CD4-positive, alpha-beta memory T cell (primary cell): ENCODE measurements at regions not wholly inside any gene's neighbourhood (a gene's known extent, or its start where the extent isn't known, plus 50 kb on each side); places are given as distances from the start of the nearest gene placed in this dataset.

Experiments used
- CTCF ChIA-PET: fragments of 350-600 bp; sonication (Branson Sonifier 250); formaldehyde crosslinking; loops from one replicate; lab custom pipeline; 2021; ENCODE audit warnings: inconsistent platforms; ENCODE audit not compliant: partially characterized antibody; lab: Charles Lee
- POLR2A ChIA-PET: fragments of 350-600 bp; sonication (Branson Sonifier 250); formaldehyde crosslinking; loops from one replicate; lab custom pipeline; 2021; ENCODE audit not compliant: partially characterized antibody; lab: Charles Lee
- DNase-seq, 5 donors: peaks; one replicate each; pipeline versions ENCODE4 v3.0.0 to v3.0.0-alpha.2; 2020 to 2022; ENCODE audit warnings: mixed read lengths in 1 of 5
- H3K27ac ChIP-seq: one replicate; pipeline ENCODE4 v1.7.0; 2013; ENCODE audit warnings: low read depth, low read length
- H3K27me3 ChIP-seq: 2 replicates; pipeline ENCODE4 v1.7.0; 2013; ENCODE audit warnings: mild to moderate bottlenecking, low read length, moderate library complexity; ENCODE audit not compliant: insufficient read depth
- H3K36me3 ChIP-seq: 2 replicates; pipeline ENCODE4 v1.7.0; 2013; ENCODE audit warnings: mild to moderate bottlenecking, low read length, moderate library complexity; ENCODE audit not compliant: insufficient read depth
- H3K4me1 ChIP-seq: 2 replicates; pipeline ENCODE4 v1.7.0; 2013; ENCODE audit warnings: mild to moderate bottlenecking, low read length, moderate library complexity; ENCODE audit not compliant: insufficient read depth
- H3K4me3 ChIP-seq, 2 donors: one replicate each; pipeline ENCODE4 v1.7.0; 2013; ENCODE audit warnings: low read length in 2 of 2, mild to moderate bottlenecking in 1 of 2
- H3K9me3 ChIP-seq, 2 donors: one replicate each; pipeline ENCODE4 v1.7.0; 2013; ENCODE audit warnings: low read length in 2 of 2, control low read depth in 1 of 2; ENCODE audit not compliant: control insufficient read depth in 1 of 2
- H3K27ac Mint-ChIP-seq, 7 donors: one replicate each; pipeline ENCODE4 v1.8.0; 2020 to 2021; ENCODE audit warnings: mixed read lengths in 7 of 7, mild to moderate bottlenecking in 6 of 7, inconsistent platforms in 3 of 7, moderate library complexity in 3 of 7
- H3K27me3 Mint-ChIP-seq, 2 donors: one replicate each; pipeline ENCODE4 v1.8.0; 2020 to 2021; ENCODE audit warnings: mixed read lengths in 2 of 2
- H3K36me3 Mint-ChIP-seq, 2 donors: one replicate each; pipeline ENCODE4 v1.8.0; 2020 to 2021; ENCODE audit warnings: mixed read lengths in 2 of 2, inconsistent platforms in 1 of 2, mild to moderate bottlenecking in 1 of 2
- H3K4me1 Mint-ChIP-seq, 4 donors: one replicate each; pipeline ENCODE4 v1.8.0; 2020 to 2021; ENCODE audit warnings: mixed read lengths in 4 of 4, mild to moderate bottlenecking in 1 of 4
- H3K4me3 Mint-ChIP-seq, 8 donors: one replicate each; pipeline ENCODE4 v1.8.0; 2020 to 2021; ENCODE audit warnings: mixed read lengths in 8 of 8, mild to moderate bottlenecking in 7 of 8, moderate library complexity in 6 of 8, inconsistent platforms in 3 of 8
- H3K9me3 Mint-ChIP-seq, 8 donors: one replicate each; pipeline ENCODE4 v1.8.0; 2020 to 2021; ENCODE audit warnings: mixed read lengths in 8 of 8, mild to moderate bottlenecking in 5 of 8, inconsistent platforms in 3 of 8, moderate library complexity in 1 of 8
- intact Hi-C: fragments of 100-400 bp; cut with micrococcal nuclease; formaldehyde crosslinking; loops from one replicate; pipeline ENCODE4 v1.15.1; 2023

- Histone ChIP-seq H3K4me1 (peaks cover 9% of the 10 kb centered on the region), H3K27me3 (no peaks in the 10 kb centered on the region), H3K9me3 (no peaks in the 10 kb centered on the region), H3K27ac (no peak overlapping the region), H3K4me3 (no peak overlapping the region), H3K36me3 (no peaks in the 10 kb centered on the region)
- no peak for DNase-seq
- Mint-ChIP-seq H3K4me1 (peaks cover 5 to 13% (median 8%) of the 10 kb centered on the region in 4 donors), H3K27ac (no peak overlapping the region), H3K9me3 (no peaks in the 10 kb centered on the region), H3K36me3 (no peaks in the 10 kb centered on the region), H3K27me3 (peaks cover 0 to 2% of the 10 kb centered on the region in 2 donors), H3K4me3 (no peak overlapping the region)
- ChIA-PET POLR2A (no interaction called here), CTCF (interaction anchor here (2.6 kb wide), 1 partner anchor 30 kb away, joined by 11 read pairs; no protein-coding TSS in a partner anchor)
- intact Hi-C loops: no loop called here
Observed at GRCh38 chr1:5479876-5480646, 512.2 kb downstream of the NPHP4 start.

- ChIA-PET CTCF (no interaction called here), POLR2A (no interaction called here)
- Mint-ChIP-seq H3K4me1 (peaks cover 5 to 13% (median 8%) of the 10 kb centered on the region in 4 donors), H3K36me3 (no peaks in the 10 kb centered on the region), H3K4me3 (no peak overlapping the region), H3K27ac (peak overlapping the region in 1 of 7 donors; percentile 53), H3K27me3 (peaks cover 0 to 2% of the 10 kb centered on the region in 2 donors), H3K9me3 (no peaks in the 10 kb centered on the region)
- no peak overlapping the region for H3K4me3 ChIP-seq
- H3K27me3 ChIP-seq: no peaks in the 10 kb centered on the region
- peaks cover 9% of the 10 kb centered on the region for H3K4me1 ChIP-seq
- no peak for DNase-seq
- H3K36me3 ChIP-seq: no peaks in the 10 kb centered on the region
- H3K9me3 ChIP-seq: no peaks in the 10 kb centered on the region
- no peak overlapping the region for H3K27ac ChIP-seq
- intact Hi-C loops: no loop called here
Observed at GRCh38 chr1:5478961-5479360, 513.3 kb downstream of the NPHP4 start.

DNA sequence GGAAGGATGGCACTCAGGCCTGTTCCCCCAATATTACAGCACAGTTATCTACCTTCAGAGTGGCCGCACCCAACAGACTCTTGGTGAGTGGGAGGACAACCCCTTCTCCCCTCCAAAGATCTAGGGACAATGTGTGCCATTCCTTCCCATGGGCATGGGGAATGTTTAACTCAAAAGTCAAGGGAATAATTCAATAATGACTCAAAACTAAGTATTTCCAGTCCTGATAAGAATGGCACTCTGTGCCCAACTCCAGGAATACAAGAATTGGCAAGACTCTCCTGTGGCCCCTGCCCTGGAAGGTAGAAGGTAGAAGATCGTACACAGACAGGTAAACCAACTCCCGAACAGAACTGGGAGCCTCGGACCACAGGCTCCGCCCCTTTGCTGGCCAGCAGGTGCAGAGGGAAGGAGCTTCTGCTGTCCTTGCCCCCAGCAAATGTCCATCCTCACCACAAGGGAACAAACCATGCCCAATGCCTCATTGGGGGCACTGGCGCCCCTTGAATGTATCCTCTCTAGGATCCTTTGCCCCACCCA, 514.0 kb downstream of the NPHP4 start:
- intact Hi-C loops: no loop called here
- peaks cover 9% of the 10 kb centered on the region for H3K4me1 ChIP-seq
- no peaks in the 10 kb centered on the region for H3K9me3 ChIP-seq
- H3K36me3 Mint-ChIP-seq: no peaks in the 10 kb centered on the region
- H3K9me3 Mint-ChIP-seq: no peaks in the 10 kb centered on the region
- DNase-seq: no peak
- H3K4me1 Mint-ChIP-seq: peaks cover 5 to 13% (median 8%) of the 10 kb centered on the region in 4 donors
- H3K36me3 ChIP-seq: no peaks in the 10 kb centered on the region
- H3K27ac Mint-ChIP-seq: no peak overlapping the region
- ChIA-PET POLR2A (no interaction called here), CTCF (no interaction called here)
- H3K4me3 ChIP-seq: no peak overlapping the region
- H3K4me3 Mint-ChIP-seq: no peak overlapping the region
- no peaks in the 10 kb centered on the region for H3K27me3 ChIP-seq
- peaks cover 0 to 2% of the 10 kb centered on the region in 2 donors for H3K27me3 Mint-ChIP-seq
- H3K27ac ChIP-seq: no peak overlapping the region

DNA sequence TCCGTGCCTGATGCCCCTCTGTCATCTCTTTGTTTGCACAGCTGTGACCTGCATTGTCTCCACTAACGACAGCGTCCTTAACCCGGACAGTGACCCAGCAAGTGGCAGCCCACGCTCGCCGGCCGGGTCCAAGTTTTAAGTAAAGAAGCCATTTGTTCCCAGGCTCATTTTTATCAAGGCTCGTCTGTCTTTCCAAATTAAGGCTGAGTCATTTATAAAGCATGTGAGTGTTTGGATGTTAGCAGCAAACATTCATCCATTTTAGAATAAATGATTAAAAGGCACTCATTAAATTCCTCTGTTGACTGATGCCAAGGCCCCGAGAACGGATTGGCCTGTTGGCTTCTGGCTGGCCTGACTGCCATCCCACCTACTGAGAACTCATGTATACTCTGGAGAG, 514.5 kb downstream of the NPHP4 start:
- Histone ChIP-seq H3K4me1 (peaks cover 9% of the 10 kb centered on the region), H3K9me3 (no peaks in the 10 kb centered on the region), H3K4me3 (no peak overlapping the region), H3K36me3 (no peaks in the 10 kb centered on the region), H3K27ac (no peak overlapping the region), H3K27me3 (no peaks in the 10 kb centered on the region)
- H3K9me3 Mint-ChIP-seq: no peaks in the 10 kb centered on the region
- no peak overlapping the region for H3K27ac Mint-ChIP-seq
- ChIA-PET POLR2A (no interaction called here), CTCF (no interaction called here)
- no peak overlapping the region for H3K4me3 Mint-ChIP-seq
- no peaks in the 10 kb centered on the region for H3K36me3 Mint-ChIP-seq
- peaks cover 5 to 13% (median 7%) of the 10 kb centered on the region in 4 donors for H3K4me1 Mint-ChIP-seq
- no peaks in the 10 kb centered on the region for H3K27me3 Mint-ChIP-seq
- no peak for DNase-seq
- intact Hi-C loops: no loop called here

DNA sequence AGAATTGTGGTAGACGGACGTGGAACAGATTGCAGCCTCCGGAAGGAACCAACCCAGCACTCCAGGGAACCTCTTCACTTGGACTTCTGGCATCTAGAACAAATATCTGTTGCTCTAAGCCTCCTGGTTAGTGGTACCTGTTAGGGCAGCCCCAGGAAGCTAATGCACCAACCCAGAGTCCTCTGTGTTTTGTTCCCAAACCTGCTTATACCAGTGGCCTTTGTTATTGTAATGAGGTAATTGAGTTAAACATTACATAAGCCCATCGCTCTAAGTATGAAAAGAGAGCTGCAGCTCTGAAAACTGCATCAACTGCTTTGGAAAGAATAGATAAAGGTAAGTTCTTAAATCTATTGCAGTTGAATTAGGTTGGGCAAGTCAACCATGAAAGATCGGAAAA, 516.7 kb downstream of the NPHP4 start:
- no peaks in the 10 kb centered on the region for H3K36me3 ChIP-seq
- CTCF ChIA-PET: no interaction called here
- H3K27me3 Mint-ChIP-seq: no peaks in the 10 kb centered on the region

DNA sequence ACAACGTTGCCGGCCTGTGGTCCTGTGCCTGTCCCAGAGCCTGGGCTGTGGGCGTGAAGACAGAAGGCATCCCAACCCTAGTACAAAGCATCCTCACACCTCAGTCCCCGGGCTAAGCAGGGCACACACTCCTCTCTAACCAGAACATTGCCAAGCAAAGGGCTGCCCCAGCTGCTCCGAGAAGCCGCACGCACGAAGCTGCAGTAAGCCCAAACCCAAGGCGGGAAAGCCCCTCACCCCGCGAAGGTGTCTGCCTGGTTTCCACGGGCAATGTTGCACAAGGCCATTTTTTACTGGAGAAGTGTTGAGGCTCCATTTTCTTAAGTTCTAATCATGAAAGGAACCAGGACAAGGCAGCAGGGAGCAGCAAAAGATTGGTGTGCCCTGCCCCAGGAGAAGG, 519.0 kb downstream of the NPHP4 start:
- H3K27ac ChIP-seq: no peak overlapping the region
- Mint-ChIP-seq H3K4me1 (peaks cover 0 to 5% (median 0%) of the 10 kb centered on the region in 4 donors), H3K27me3 (no peaks in the 10 kb centered on the region), H3K36me3 (no peaks in the 10 kb centered on the region), H3K4me3 (no peak overlapping the region), H3K9me3 (peaks cover 0 to 2% (median 0%) of the 10 kb centered on the region in 8 donors), H3K27ac (no peak overlapping the region)
- POLR2A ChIA-PET: no interaction called here
- intact Hi-C loops: no loop called here
- no peak overlapping the region for H3K4me3 ChIP-seq
- H3K4me1 ChIP-seq: no peaks in the 10 kb centered on the region
- CTCF ChIA-PET: no interaction called here
- H3K36me3 ChIP-seq: no peaks in the 10 kb centered on the region
- no peak for DNase-seq
- no peaks in the 10 kb centered on the region for H3K9me3 ChIP-seq
- no peaks in the 10 kb centered on the region for H3K27me3 ChIP-seq

More for the DNA sequence above, 516.7 kb downstream of the NPHP4 start:
- Histone ChIP-seq H3K27me3 (no peaks in the 10 kb centered on the region), H3K4me1 (no peaks in the 10 kb centered on the region), H3K27ac (no peak overlapping the region), H3K9me3 (no peaks in the 10 kb centered on the region), H3K4me3 (no peak overlapping the region)
- no peak for DNase-seq
- peaks cover 0 to 5% (median 0%) of the 10 kb centered on the region in 4 donors for H3K4me1 Mint-ChIP-seq
- peaks cover 0 to 1% (median 0%) of the 10 kb centered on the region in 8 donors for H3K9me3 Mint-ChIP-seq
- POLR2A ChIA-PET: no interaction called here
- H3K36me3 Mint-ChIP-seq: no peaks in the 10 kb centered on the region
- H3K27ac Mint-ChIP-seq: peak overlapping the region in 1 of 7 donors; percentile 58
- no peak overlapping the region for H3K4me3 Mint-ChIP-seq
- intact Hi-C loops: no loop called here

- intact Hi-C loops: no loop called here
- CTCF ChIA-PET: no interaction called here
- H3K27ac ChIP-seq: no peak overlapping the region
- no peak for DNase-seq
- no peaks in the 10 kb centered on the region for H3K9me3 ChIP-seq
- H3K36me3 ChIP-seq: no peaks in the 10 kb centered on the region
- peaks cover 8 to 27% (median 15%) of the 10 kb centered on the region in 4 donors for H3K4me1 Mint-ChIP-seq
- H3K27me3 Mint-ChIP-seq: peaks cover 1 to 3% of the 10 kb centered on the region in 2 donors
- no peaks in the 10 kb centered on the region for H3K27me3 ChIP-seq
- peaks cover 0 to 20% (median 8%) of the 10 kb centered on the region in 8 donors for H3K9me3 Mint-ChIP-seq
- peaks cover 6% of the 10 kb centered on the region for H3K4me1 ChIP-seq
- peak overlapping the region in 1 of 8 donors; percentile 4 for H3K4me3 Mint-ChIP-seq
- POLR2A ChIA-PET: no interaction called here
- H3K27ac Mint-ChIP-seq: peak overlapping the region in 1 of 7 donors; percentile 23
- no peak overlapping the region for H3K4me3 ChIP-seq
- no peaks in the 10 kb centered on the region for H3K36me3 Mint-ChIP-seq
Observed at GRCh38 chr1:5466487-5466886, 525.7 kb downstream of the NPHP4 start.
